ENCODE measurements at regions not wholly inside any gene's neighbourhood (a gene's known extent, or its start where the extent isn't known, plus 50 kb on each side); places are given as distances from the start of the nearest gene placed in this dataset.

DNA sequence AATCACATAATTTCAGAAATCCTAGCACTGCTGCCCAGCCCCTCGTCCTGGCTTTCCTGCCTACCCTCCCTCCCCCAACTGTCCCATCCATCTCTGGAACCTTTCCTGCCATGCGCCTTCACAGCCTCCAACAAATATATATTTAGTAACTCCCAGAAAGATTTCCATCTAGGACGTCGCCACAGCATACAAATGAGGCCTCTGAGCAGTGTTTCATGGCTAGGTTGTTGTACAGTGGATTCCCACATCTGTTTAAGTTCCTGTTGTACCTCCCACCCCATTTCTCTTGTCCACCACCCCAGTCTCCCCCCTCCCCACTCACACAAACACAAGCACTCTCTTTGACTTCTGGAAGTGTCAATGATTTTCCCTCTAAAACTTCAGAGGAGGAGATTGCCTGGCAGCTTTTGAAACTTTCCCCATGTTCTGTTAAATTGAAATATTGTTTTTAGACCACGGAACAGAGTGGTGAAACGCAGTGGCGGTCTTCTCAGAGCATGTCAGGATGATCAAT, 280.3 kb upstream of the RORA start:
- no peak for TF ChIP-seq CEBPB (IDR thresholded peaks at IDR 0.05; ENCODE audit: low read depth, low read length)
- TF ChIP-seq BHLHE40 (IDR thresholded peaks at IDR 0.05; ENCODE audit: low read depth, low read length) = no peak
- no peak for TF ChIP-seq CHD1 (IDR thresholded peaks at IDR 0.05; ENCODE audit: low read depth, low read length)
- no peak for TF ChIP-seq RAD21 (IDR thresholded peaks at IDR 0.05; ENCODE audit: low read length)
- TF ChIP-seq, protein P1, sequence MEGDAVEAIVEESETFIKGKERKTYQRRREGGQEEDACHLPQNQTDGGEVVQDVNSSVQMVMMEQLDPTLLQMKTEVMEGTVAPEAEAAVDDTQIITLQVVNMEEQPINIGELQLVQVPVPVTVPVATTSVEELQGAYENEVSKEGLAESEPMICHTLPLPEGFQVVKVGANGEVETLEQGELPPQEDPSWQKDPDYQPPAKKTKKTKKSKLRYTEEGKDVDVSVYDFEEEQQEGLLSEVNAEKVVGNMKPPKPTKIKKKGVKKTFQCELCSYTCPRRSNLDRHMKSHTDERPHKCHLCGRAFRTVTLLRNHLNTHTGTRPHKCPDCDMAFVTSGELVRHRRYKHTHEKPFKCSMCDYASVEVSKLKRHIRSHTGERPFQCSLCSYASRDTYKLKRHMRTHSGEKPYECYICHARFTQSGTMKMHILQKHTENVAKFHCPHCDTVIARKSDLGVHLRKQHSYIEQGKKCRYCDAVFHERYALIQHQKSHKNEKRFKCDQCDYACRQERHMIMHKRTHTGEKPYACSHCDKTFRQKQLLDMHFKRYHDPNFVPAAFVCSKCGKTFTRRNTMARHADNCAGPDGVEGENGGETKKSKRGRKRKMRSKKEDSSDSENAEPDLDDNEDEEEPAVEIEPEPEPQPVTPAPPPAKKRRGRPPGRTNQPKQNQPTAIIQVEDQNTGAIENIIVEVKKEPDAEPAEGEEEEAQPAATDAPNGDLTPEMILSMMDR (conservative IDR thresholded peaks at IDR 0.05; ENCODE audit: low read depth, low read length) = no peak
- TF ChIP-seq NFE2L2 (IDR thresholded peaks at IDR 0.05; ENCODE audit: low read depth, low read length) = no peak
- no peak for TF ChIP-seq RFX5 (IDR thresholded peaks at IDR 0.05; ENCODE audit: low read depth, low read length)
- TF ChIP-seq FOS (IDR thresholded peaks at IDR 0.05; ENCODE audit: low read depth, low read length) = no peak
- TF ChIP-seq, protein P2, sequence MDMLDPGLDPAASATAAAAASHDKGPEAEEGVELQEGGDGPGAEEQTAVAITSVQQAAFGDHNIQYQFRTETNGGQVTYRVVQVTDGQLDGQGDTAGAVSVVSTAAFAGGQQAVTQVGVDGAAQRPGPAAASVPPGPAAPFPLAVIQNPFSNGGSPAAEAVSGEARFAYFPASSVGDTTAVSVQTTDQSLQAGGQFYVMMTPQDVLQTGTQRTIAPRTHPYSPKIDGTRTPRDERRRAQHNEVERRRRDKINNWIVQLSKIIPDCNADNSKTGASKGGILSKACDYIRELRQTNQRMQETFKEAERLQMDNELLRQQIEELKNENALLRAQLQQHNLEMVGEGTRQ (IDR thresholded peaks at IDR 0.05; ENCODE audit: low read depth, low read length) = no peak
- TF ChIP-seq POLR2A (IDR thresholded peaks at IDR 0.05; ENCODE audit: low read depth, low read length) = no peak
- no peak for TF ChIP-seq RCOR1 (IDR thresholded peaks at IDR 0.05; ENCODE audit: insufficient replicate concordance, low read length)
- TF ChIP-seq SMC3 (IDR thresholded peaks at IDR 0.05; ENCODE audit: low read depth, low read length) = no peak
- no peak for TF ChIP-seq MAZ (IDR thresholded peaks at IDR 0.05; ENCODE audit: borderline replicate concordance, low read depth, low read length)
- TF ChIP-seq, protein P3, sequence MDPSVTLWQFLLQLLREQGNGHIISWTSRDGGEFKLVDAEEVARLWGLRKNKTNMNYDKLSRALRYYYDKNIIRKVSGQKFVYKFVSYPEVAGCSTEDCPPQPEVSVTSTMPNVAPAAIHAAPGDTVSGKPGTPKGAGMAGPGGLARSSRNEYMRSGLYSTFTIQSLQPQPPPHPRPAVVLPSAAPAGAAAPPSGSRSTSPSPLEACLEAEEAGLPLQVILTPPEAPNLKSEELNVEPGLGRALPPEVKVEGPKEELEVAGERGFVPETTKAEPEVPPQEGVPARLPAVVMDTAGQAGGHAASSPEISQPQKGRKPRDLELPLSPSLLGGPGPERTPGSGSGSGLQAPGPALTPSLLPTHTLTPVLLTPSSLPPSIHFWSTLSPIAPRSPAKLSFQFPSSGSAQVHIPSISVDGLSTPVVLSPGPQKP (IDR thresholded peaks at IDR 0.05; ENCODE audit: borderline replicate concordance, low read depth, low read length) = no peak
- no peak for TF ChIP-seq MXI1 (IDR thresholded peaks at IDR 0.05; ENCODE audit: borderline replicate concordance, low read depth, low read length)
- TF ChIP-seq MAFK (IDR thresholded peaks at IDR 0.05; ENCODE audit: low read depth, low read length) = no peak
- H3K9me1 ChIP-seq (ENCODE audit: insufficient read depth, low read length) = no peaks in the 10 kb centered on the region
- no peaks in the 10 kb centered on the region for H3K36me3 ChIP-seq (ENCODE audit: control insufficient read depth, insufficient read depth, low read length)
- no peaks in the 10 kb centered on the region for H3K27me3 ChIP-seq (ENCODE audit: control insufficient read depth, insufficient read depth, low read length)
- no peak overlapping the region for H3K4me3 ChIP-seq (ENCODE audit: insufficient read depth, low read depth, low read length)
- no peaks in the 10 kb centered on the region for H3K9me3 ChIP-seq (ENCODE audit: control insufficient read depth, insufficient read depth, low read length)
- H3K79me1 ChIP-seq (ENCODE audit: low read depth in 1 of 2, low read length in 2 of 2) = no peaks in the 10 kb centered on the region
- H3K27ac ChIP-seq (ENCODE audit: insufficient read depth, low read length) = no peak overlapping the region
- ATAC-seq (ENCODE audit: low read depth) (no peak), DNase-seq (no peak)
- no TSS peak for BruUV-seq (replicated peaks)
- H2BK15ac ChIP-seq (ENCODE audit: low read depth, low read length) = no peak overlapping the region
- H3K14ac ChIP-seq (replicated peaks; ENCODE audit: low read depth, low read length) = no peak overlapping the region
- H4K91ac ChIP-seq (ENCODE audit: insufficient read depth, low read depth, low read length) = no peak overlapping the region
- ChIA-PET POLR2A (ENCODE audit: unreplicated experiment) (no interaction called here), CTCF (no interaction called here)
- no peak overlapping the region for H2AK9ac ChIP-seq (replicated peaks; ENCODE audit: low read depth, low read length, poor library complexity)
- H3K18ac ChIP-seq (ENCODE audit: low read depth, low read length) = no peak overlapping the region
- intact Hi-C loops (cut with micrococcal nuclease) (no loop called here), in situ Hi-C loops (cut with MboI; ENCODE audit: low sequenced_read_pairs) (no loop called here), dilution Hi-C loops (cut with HindIII; ENCODE audit: low sequenced_read_pairs, unreplicated experiment) (no loop called here)
- H3K4me2 ChIP-seq (ENCODE audit: low read depth, low read length) = no peak overlapping the region
- H2AK5ac ChIP-seq (ENCODE audit: low read depth, low read length) = no peak overlapping the region
- H2BK20ac ChIP-seq (ENCODE audit: low read depth, low read length) = no peak overlapping the region
- no peaks in the 10 kb centered on the region for H3K4me1 ChIP-seq (ENCODE audit: control insufficient read depth, insufficient read depth, low read length)
- H3K56ac ChIP-seq (ENCODE audit: extremely low read depth, insufficient read depth, low read length) = no peak overlapping the region
- no peak overlapping the region for H2AFZ ChIP-seq (replicated peaks; ENCODE audit: low read length, poor library complexity)
- no peak overlapping the region for H3K9ac ChIP-seq (ENCODE audit: low read depth, low read length)
- WGBS, 2 experiments (ENCODE audit: extremely low coverage in 2 of 2, insufficient read length in 1 of 2) = 67% methylated on average over 1 of the region's 7 CpGs; no CpG with 5 or more reads in 1 of the 2 experiments
- no peak overlapping the region for H3K4ac ChIP-seq (ENCODE audit: low read depth, low read length)
- H2BK120ac ChIP-seq (ENCODE audit: low read depth, low read length) = no peak overlapping the region
- no peak overlapping the region for H4K8ac ChIP-seq (ENCODE audit: low read depth in 2 of 2, low read length in 2 of 2)
- H2BK5ac ChIP-seq (ENCODE audit: low read depth, low read length, poor library complexity, severe bottlenecking) = no peak overlapping the region
- no peak overlapping the region for H4K5ac ChIP-seq (ENCODE audit: low read depth, low read length)
- no peak overlapping the region for H3K23ac ChIP-seq (ENCODE audit: low read depth, low read length)
- H4K20me1 ChIP-seq (ENCODE audit: insufficient read depth, low read length) = no peaks in the 10 kb centered on the region
